GM12874 (cell line): ENCODE measurements at regions not wholly inside any gene's neighbourhood (a gene's known extent, or its start where the extent isn't known, plus 50 kb on each side); places are given as distances from the start of the nearest gene placed in this dataset.

Source experiments
- CTCF ChIP-seq: IDR thresholded peaks from 2 replicates; pipeline ENCODE4 v1.5.1; 2011; ENCODE audit warnings: low read depth, mild to moderate bottlenecking, control low read depth, low read length, moderate library complexity; ENCODE audit not compliant: insufficient read depth

- no peak for TF ChIP-seq CTCF
Measured at GRCh38 chr4:81631958-81632441, 160.3 kb upstream of the RASGEF1B start.

- TF ChIP-seq CTCF, result no peak
Measured at GRCh38 chr4:81629366-81629765, 157.7 kb upstream of the RASGEF1B start.

GRCh38 chr4:81628489-81628888 lies 156.8 kb upstream of the RASGEF1B start:
- no peak for TF ChIP-seq CTCF

GRCh38 chr4:81627590-81627989 lies 155.9 kb upstream of the RASGEF1B start:
- no peak for TF ChIP-seq CTCF

GRCh38 chr4:81626851-81627250 lies 155.1 kb upstream of the RASGEF1B start:
- TF ChIP-seq CTCF, result no peak

- no peak for TF ChIP-seq CTCF
Measured at GRCh38 chr4:81625422-81626417, 154.0 kb upstream of the RASGEF1B start.

GRCh38 chr4:81623434-81623833 lies 151.7 kb upstream of the RASGEF1B start:
- TF ChIP-seq CTCF, result no peak
